ENCODE measurements at regions not wholly inside any gene's neighbourhood (a gene's known extent, or its start where the extent isn't known, plus 50 kb on each side); places are given as distances from the start of the nearest gene placed in this dataset.
"Not testable (repeated sequence)": the region's sequence is repeated elsewhere in the genome, so short reads cannot be mapped to it uniquely, and the experiment has no call there.

- DNase-seq = no peak
Observed at GRCh38 chr5:163569284-163569683, 63.9 kb downstream of the MAT2B start.

DNA sequence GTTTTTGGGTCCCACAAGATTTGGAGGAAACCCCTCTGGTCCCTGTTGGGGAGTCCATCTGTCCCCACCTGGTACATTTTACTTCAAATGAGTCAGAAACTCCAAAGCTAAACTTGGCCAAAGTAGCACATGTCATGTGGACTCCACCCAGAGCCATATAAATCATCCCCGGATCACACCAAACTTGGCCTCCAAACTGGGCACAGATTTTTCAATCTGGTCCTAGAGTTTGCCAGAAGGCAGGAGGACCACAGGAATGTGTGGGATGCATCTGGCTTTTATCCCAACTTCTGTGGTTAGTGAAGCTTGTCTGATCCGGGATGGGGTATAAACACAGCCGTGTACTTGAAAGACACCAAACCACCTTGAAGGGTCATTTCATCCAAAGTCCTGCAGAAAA, 66.3 kb downstream of the MAT2B start:
- no peak for DNase-seq

GRCh38 chr5:163574472-163575440, 69.3 kb downstream of the MAT2B start:
- DNase-seq = no peak

DNA sequence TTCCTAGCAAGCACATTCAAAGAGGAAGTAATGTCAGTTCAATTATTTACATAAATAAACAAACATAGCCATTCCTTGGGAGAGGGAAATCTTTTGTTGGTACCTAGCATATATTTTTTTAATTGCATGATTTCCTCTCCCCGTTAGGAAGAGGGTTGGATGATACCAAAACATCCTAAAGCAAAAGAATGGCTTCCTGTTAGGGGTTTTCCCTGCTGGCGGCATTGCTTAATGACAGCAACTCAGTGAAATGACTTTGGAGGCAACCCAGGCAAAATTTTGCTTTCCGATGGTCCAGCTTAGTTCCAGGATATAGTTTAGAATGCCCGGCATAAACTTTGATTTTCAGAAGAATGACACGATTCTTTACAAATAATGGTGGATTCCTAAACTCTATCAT, 73.2 kb downstream of the MAT2B start:
- no peak for DNase-seq

GRCh38 chr5:163579729-163580128, 74.3 kb downstream of the MAT2B start:
- no peak for DNase-seq

DNA sequence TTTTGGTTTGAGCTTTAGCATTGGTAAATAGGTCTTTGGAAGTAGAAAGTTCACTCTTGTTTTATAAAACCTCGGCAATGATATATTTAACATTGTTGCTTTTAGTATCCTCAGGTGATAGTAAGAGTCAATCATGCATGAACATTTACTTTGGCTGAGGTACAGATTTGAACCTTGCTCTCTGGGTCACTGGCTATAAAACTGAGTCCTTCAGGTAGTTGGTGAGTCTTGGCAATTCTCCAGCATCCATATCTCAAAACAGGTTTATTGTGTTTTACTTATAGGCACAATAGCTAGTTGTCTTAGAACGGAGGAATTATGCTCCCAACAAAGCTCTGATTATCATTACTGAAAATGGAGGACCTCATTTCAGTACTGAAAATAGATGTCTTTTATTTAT, 75.1 kb downstream of the MAT2B start:
- no peak for DNase-seq

DNA sequence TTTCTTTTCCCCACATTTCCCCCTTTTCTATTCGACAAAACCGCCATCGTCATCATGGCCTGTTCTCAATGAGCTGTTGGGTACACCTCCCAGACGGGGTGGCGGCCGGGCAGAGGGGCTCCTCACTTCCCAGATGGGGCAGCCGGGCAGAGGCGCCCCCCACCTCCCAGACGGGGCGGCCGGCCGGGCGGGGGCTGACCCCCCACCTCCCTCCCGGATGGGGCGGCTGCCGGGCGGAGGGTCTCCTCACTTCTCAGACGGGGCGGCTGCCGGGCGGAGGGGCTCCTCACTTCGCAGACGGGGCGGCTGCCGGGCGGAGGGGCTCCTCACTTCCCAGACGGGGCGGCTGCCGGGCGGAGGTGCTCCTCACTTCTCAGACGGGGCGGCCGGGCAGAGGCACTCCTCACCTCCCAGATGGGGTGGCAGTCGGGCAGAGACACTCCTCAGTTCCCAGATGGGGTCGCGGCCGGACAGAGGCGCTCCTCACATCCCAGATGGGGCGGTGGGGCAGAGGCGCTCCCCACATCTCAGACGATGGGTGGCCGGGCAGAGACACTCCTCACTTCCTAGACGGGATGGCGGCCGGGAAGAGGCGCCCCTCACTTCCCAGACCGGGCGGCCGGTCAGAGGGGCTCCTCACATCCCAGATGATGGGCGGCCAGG, 78.2 kb downstream of the MAT2B start:
- DNase-seq = not testable (repeated sequence)

- no peak for DNase-seq
Observed at GRCh38 chr5:163585206-163585605, 79.8 kb downstream of the MAT2B start.

- no peak for DNase-seq
Observed at GRCh38 chr5:163586531-163586956, 81.1 kb downstream of the MAT2B start.

- no peak for DNase-seq
Observed at GRCh38 chr5:163594951-163595350, 89.5 kb downstream of the MAT2B start.

DNA sequence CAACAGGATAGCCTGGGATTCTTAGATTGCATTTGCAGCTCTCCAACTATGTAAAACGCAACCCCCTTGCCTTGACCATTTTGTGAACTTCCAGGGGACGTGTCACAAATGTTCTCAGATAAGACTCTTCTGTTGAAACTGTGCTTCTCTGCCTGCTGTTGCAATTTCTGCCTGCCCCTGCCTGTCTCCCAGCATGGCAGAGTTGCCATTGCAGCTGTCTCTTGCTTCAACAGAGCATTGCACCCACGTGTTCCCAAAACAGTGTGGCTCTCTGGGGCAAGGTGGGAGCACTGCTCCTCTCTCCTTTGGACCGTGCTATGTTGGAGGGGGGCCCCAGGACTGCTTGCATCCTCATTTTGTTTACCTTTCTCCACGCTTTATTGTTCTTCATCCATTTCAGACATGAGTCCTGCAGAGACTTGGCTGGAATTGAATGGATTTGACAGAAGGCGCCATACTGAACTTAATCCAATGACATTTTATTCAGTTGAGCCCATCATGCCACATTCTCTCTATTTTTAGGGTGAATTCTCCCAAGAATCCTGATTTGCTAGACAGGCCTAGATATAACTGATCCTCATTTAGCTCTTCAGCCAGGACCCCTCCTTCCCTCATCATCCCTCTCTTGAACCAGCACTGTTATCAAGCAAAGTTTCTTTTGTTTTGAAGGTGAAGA, 90.7 kb downstream of the MAT2B start:
- no peak for DNase-seq

- no peak for DNase-seq
Observed at GRCh38 chr5:163596608-163597315, 91.3 kb downstream of the MAT2B start.

GRCh38 chr5:163604013-163604412, 98.6 kb downstream of the MAT2B start:
- no peak for DNase-seq

- DNase-seq = no peak
Observed at GRCh38 chr5:163607256-163607655, 101.8 kb downstream of the MAT2B start.

DNA sequence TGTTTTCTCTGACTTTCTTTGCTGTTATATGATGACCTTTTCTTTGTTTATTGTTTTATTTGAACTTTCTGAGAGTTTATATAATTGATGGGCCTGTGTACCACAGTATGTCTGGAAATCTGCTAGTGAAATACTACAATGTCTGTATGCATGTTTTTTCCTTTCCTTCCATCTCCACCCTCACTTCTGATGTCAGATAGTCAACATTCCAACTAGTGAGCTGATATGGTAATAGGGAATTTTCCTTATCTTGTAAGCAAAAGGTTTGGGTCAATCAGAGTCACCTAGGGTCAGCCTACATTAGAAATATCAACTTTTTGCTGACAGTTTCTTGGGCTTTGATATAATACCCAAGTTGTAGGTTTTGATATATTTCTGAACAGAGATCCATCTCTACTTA, 103.2 kb downstream of the MAT2B start:
- no peak for DNase-seq

GRCh38 chr5:163609910-163610309, 104.5 kb downstream of the MAT2B start:
- no peak for DNase-seq

DNA sequence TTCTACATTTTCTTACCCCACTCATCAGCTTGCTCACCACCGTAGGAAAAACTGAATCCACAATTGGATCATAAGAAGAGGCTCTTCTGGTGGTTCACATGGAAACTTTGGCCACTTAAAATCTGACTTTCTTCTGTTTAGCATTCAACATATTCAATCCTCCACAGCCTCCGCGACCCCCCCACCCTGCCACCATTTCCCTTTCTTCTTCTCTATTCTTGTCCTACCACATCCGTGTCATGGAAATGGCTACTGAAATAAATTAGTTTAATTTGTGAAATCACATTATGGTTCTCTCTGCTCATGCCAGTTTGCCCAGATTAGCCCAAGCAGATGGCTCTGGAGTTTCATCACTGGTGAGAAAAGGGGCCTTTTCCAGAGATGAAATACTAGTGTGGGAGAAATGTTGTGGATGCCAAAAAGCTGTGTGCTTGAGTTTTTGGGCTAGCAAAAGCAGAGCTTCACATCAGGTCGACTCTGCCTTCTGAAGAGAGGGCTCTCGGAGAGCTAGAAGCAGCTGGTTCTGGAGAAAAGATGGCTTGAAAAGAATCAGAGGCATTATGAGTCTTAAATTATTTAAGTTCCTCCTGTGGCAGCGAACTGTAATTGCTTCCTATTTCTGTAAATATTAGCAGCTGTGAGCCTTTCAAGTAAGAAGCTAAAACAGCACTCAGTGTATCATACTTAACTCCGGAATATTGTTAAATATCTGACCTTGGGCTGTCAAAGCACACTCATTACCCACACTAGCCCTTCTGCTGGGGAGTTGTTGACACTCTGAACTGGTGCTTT, 107.1 kb downstream of the MAT2B start:
- no peak for DNase-seq

DNA sequence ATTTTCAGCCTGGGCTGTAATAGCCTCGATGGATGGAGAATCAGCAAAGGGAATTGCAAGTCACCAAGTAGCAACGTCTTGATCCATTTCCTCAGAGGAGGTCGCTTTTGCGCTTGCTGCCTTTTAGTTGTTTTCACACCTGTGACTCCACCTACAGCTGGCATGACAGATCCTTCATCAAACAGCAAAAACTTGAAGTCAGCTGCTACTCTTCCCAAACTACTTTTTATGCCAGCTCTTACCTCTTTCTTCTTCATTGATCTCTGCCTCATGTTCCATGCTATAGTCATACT, 107.7 kb downstream of the MAT2B start:
- no peak for DNase-seq

GRCh38 chr5:163614787-163615186, 109.4 kb downstream of the MAT2B start:
- DNase-seq = no peak

GRCh38 chr5:163619273-163619934, 114.0 kb downstream of the MAT2B start:
- DNase-seq = no peak

GRCh38 chr5:163619951-163620350, 114.5 kb downstream of the MAT2B start:
- no peak for DNase-seq
